Loucy (cell line): ENCODE measurements at regions not wholly inside any gene's neighbourhood (a gene's known extent, or its start where the extent isn't known, plus 50 kb on each side); places are given as distances from the start of the nearest gene placed in this dataset.

Experiments
- EZH2phosphoT487 ChIP-seq: fragments of 200-600 bp; IDR thresholded peaks from 2 replicates; pipeline ENCODE4 v1.6.1; 2018; ENCODE audit warnings: antibody characterized with exemption, mild to moderate bottlenecking, moderate library complexity, borderline replicate concordance
- TF ChIP-seq, protein P1 (sequence below): fragments of 200-600 bp; sonication (generic); conservative IDR thresholded peaks from 2 replicates; pipeline ENCODE4 v1.5.1; 2014; ENCODE audit warnings: mild to moderate bottlenecking, antibody characterized with exemption, low read length

DNA sequence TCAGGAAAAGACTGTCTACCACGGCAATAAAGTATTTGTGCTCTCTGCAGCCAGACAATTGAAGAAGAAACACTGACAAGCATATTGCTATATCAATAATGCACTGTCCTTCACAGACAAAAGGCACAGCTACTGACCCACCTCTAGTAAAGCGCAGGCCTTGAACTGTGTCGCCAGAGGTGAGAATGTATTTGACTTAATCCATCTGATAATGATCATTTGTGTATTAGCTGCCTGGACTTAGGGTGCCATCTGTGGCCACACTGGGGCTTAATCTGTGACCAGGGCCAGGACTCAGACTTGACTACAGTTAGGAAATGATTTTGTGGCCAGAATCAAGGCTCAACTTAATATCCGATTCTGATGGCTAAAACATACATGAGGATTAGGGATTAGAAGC, 260.4 kb downstream of the SMARCA1 start:
- TF ChIP-seq, protein P1, sequence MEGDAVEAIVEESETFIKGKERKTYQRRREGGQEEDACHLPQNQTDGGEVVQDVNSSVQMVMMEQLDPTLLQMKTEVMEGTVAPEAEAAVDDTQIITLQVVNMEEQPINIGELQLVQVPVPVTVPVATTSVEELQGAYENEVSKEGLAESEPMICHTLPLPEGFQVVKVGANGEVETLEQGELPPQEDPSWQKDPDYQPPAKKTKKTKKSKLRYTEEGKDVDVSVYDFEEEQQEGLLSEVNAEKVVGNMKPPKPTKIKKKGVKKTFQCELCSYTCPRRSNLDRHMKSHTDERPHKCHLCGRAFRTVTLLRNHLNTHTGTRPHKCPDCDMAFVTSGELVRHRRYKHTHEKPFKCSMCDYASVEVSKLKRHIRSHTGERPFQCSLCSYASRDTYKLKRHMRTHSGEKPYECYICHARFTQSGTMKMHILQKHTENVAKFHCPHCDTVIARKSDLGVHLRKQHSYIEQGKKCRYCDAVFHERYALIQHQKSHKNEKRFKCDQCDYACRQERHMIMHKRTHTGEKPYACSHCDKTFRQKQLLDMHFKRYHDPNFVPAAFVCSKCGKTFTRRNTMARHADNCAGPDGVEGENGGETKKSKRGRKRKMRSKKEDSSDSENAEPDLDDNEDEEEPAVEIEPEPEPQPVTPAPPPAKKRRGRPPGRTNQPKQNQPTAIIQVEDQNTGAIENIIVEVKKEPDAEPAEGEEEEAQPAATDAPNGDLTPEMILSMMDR, result no peak
- no peak for TF ChIP-seq EZH2phosphoT487
